GOT3 (cell line): ENCODE measurements at regions not wholly inside any gene's neighbourhood (a gene's known extent, or its start where the extent isn't known, plus 50 kb on each side); places are given as distances from the start of the nearest gene placed in this dataset.
"Not testable (repeated sequence)": the region's sequence is repeated elsewhere in the genome, so short reads cannot be mapped to it uniquely, and the experiment has no call there.

Source experiments
- DNase-seq: peaks from one replicate; lab custom pipeline; 2025; ENCODE audit warnings: mixed read lengths; lab: John Stamatoyannopoulos, UW

DNA sequence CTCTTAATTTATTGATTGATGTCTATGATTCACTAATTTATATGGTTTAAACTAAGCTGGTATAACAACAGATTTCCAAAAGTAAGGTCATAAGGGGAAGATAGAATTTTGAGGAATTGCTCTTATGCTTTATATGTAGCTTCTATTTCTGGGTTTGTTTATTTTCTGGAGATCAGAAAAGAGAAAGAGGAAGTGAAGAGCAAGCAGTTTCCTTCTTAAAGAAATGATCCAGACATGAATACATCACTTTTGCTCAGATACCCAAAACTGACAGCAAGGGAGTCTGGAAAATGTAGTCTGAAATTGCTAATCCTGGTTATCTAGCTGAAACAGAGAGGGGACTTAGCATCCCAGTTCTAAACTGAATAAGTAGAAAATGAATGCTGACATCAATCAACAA lies 912.5 kb upstream of the CRIM1 start:
- DNase-seq = no peak

DNA sequence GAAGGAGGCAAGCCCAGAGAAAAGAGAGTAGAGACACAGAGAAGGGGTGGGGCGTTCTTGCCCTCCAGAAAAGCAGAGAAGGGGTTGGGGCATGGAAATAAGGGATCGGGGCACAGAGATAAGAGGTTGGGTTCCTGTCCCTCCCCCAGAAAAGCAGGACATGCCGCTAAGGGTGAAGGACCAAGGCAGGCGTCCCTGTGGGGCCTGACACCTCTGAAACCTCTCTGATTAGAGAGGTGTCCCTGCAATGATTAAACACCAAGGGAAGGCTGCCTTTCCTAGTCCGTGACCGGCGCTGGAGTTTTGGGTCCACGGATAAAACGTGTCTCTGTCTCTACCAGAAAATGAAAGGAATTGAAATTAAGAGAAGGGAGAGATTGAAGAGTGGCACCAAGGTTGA lies 914.0 kb upstream of the CRIM1 start:
- not testable (repeated sequence) for DNase-seq

- DNase-seq = not testable (repeated sequence)
These were observed 915.3 kb upstream of the CRIM1 start for GRCh38 chr2:35440308-35440707.

DNA sequence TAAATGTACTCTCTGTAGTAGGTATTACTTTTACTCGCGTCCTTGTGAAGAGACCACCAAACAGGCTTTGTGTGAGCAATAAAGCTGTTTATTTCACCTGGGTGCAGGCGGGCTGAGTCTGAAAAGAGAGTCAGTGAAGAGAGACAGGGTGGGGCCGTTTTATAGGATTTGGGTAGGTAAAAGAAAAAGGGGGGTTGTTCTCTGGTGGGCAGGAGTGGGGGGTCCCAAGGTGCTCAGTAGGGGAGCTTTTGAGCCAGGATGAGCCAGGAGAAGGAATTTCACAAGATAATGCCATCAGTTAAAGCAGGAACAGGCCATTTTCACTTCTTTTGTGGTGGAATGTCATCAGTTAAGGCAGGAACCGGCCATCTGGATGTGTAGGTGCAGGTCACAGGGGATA lies 918.7 kb upstream of the CRIM1 start:
- not testable (repeated sequence) for DNase-seq

GRCh38 chr2:35428548-35428947 lies 927.0 kb upstream of the CRIM1 start:
- DNase-seq = no peak

GRCh38 chr2:35421485-35421884 lies 934.1 kb upstream of the CRIM1 start:
- no peak for DNase-seq

DNA sequence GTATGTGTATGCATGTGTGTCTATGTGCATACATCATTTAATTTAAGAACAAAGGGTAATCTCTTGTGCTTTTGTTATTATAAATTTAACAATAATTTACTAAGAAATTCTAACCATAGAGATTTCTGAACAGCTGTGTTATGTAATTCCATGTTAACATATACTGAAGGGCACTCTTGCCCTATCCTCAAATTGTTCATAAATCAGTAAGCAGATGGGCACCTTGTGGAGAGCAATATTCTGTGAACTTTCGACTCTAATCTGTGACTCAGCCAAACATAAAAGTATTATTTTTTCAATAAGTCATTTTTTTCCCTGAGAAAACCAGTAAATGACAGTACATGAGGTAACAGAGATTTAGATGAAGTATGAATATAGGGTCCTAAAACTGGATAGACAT lies 938.3 kb upstream of the CRIM1 start:
- DNase-seq = no peak

- DNase-seq = no peak
These were observed 939.0 kb upstream of the CRIM1 start for GRCh38 chr2:35416391-35417140.

DNA sequence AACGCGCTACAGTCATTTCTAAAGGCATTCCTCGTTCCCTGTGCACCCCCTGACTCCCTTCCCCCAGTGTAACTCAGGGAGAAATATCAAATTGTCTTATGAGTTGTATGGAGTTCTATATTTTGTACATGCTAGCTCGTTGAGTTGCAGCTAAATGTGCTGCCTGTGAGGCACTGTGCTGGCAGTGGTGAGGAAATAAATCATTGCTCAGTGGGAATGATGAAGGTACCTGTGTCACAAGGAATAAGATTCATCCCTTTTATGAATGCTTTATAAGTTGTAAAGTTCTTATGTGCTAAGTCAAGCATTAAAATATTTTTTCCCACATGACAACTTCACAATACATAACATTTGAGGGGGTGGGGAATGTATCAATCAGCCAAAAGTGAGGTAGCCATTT lies 939.6 kb upstream of the CRIM1 start:
- DNase-seq = no peak

GRCh38 chr2:35415282-35415681 lies 940.3 kb upstream of the CRIM1 start:
- DNase-seq = no peak

DNA sequence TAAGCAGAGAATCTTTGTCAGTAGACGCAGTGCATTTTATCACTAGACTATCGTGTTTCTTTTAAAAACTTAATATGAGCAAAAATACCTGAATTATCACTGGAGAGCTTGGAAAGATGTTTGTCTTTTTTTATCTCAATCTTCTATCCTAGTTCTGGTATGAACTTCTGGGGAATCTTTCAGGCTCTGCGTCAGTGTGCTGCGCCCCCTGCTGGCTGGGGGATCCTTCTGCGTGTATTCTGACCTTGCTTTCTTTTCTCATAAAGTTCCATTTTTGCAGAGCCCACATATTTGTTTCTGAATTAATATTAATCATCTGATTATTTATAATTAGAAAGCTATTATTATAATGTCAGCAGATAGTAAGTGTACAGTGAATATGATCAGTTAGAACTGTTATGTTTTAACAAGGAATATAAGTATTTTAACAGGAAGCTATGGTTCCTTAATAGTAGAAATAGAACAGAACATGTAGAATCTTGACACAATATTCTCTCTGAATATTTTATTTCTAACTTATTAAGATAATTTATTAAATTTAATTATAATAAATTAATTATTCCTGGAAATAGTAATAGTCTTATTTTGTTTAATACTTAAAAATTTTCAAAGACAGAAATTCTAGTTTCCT lies 945.0 kb upstream of the CRIM1 start:
- DNase-seq = no peak

- no peak for DNase-seq
These were observed 945.8 kb upstream of the CRIM1 start for GRCh38 chr2:35409762-35410161.

GRCh38 chr2:35408320-35408719 lies 947.3 kb upstream of the CRIM1 start:
- no peak for DNase-seq

GRCh38 chr2:35391736-35392442 lies 963.7 kb upstream of the CRIM1 start:
- no peak for DNase-seq

- DNase-seq = no peak
These were observed 976.8 kb upstream of the CRIM1 start for GRCh38 chr2:35378791-35379190.

GRCh38 chr2:35374845-35375244 lies 980.7 kb upstream of the CRIM1 start:
- DNase-seq = no peak

DNA sequence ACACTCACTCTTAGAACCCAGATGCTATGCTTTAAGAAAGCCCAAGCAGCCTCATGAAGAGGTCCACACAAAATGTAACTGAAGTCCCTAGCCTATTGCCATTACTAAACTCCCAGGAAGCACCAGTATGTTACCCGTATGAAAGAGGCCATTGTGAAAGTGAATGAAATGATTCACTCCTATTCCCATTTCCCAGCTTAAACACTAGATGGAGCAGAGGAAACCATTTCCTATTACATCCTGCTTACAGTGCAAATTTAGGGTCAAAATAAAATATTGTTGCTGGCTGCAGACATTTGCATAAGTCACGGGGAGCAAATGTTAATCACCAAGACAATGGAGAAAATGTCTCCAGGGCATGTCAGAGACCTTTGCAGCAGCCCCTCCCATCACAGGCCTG lies 989.7 kb upstream of the CRIM1 start:
- no peak for DNase-seq

DNA sequence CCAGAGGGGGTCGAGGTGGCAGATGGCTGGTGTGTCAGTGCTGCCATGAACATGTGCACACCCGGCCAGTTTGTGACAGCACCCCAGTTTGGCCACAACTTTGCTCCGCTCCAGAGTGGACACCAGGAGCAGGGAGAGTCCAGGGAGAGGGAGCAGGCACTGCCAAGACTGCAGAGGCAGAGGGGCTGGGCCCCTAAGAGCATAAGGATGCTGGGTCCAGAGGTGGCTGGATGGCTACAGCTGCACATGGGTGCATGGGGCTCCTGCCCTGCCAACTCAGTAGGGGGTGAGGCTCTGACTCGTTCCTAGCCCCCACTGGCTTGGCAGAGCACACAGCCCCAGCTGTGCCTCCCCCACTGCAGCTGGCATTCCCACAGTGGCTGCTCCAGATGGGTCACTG lies 999.2 kb upstream of the CRIM1 start:
- DNase-seq = no peak

- no peak for DNase-seq
These were observed 1000.5 kb upstream of the CRIM1 start for GRCh38 chr2:35355056-35355455.

- DNase-seq = no peak
These were observed 1008.0 kb upstream of the CRIM1 start for GRCh38 chr2:35347561-35347960.

GRCh38 chr2:35343135-35343534 lies 1012.4 kb upstream of the CRIM1 start:
- no peak for DNase-seq

GRCh38 chr2:35339211-35339610 lies 1016.4 kb upstream of the CRIM1 start:
- DNase-seq = no peak

- no peak for DNase-seq
These were observed 1017.7 kb upstream of the CRIM1 start for GRCh38 chr2:35337922-35338321.
